ENCODE measurements at regions not wholly inside any gene's neighbourhood (a gene's known extent, or its start where the extent isn't known, plus 50 kb on each side); places are given as distances from the start of the nearest gene placed in this dataset.

- no peak for DNase-seq
Observed at GRCh38 chr14:82190742-82191141, 657.1 kb upstream of the SEL1L start.

- no peak for DNase-seq
Observed at GRCh38 chr14:82192387-82192786, 658.7 kb upstream of the SEL1L start.

GRCh38 chr14:82223276-82223675 is 689.6 kb upstream of the SEL1L start:
- no peak for DNase-seq

DNA sequence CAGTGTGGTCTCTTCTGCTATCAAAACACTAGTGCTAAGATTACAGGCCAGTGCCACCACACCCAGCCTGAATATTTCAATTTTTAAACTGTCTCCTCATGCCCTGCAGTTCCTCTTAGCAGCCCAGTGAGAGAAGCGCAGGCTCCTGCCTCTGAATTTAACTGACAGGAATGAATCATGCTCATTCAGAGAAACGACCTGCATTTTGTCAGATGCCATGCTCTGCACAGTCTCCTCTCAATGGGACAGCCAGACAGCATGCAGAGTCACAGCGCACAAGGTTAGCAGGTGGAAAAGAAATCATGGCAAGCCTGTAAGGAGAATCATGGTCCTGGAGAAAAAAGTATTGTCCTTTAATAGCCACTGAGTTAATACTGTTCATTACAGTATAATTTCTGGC is 691.0 kb upstream of the SEL1L start:
- no peak for DNase-seq

DNA sequence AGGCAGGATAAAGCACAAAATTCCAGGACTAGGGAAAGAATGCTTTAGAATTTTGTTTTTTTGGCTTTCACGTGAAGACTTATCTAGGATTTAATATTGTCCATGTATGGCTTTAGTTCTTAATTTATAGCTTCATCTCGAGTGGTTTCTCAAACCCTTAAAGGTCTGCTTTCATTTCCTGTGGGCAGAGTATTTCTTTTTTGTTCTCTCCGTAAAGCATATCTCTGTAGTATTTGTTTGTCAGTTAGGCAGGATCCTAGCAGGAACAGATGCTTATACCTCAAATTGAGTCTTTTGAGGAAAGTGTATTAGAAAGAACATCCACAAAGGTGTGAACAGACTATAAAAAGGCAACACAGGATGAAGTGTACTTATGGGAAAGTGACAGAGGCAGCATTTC is 697.1 kb upstream of the SEL1L start:
- no peak for DNase-seq

GRCh38 chr14:82238649-82239048 is 705.0 kb upstream of the SEL1L start:
- no peak for DNase-seq

DNA sequence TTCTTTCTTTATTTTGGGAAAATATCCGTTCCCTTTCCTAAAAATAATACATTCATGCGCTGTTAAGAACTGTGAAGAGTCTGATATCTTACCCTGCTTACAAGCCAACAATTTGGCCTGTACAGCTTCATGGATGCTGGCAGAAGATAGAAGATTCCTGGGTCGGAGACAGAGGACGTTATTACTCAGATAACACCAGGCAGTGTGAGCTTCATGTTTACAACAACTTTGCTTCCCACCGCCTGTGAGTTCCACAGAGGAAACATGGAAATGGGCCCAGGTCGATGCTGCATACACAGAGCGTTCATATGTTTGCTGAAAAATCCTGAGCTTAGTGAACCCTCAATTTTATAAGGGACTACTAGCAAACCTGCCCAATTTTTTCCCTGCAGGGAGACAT is 705.6 kb upstream of the SEL1L start:
- no peak for DNase-seq

GRCh38 chr14:82244791-82245190 is 711.1 kb upstream of the SEL1L start:
- DNase-seq, result no peak

- no peak for DNase-seq
Observed at GRCh38 chr14:82251494-82251893, 717.8 kb upstream of the SEL1L start.

DNA sequence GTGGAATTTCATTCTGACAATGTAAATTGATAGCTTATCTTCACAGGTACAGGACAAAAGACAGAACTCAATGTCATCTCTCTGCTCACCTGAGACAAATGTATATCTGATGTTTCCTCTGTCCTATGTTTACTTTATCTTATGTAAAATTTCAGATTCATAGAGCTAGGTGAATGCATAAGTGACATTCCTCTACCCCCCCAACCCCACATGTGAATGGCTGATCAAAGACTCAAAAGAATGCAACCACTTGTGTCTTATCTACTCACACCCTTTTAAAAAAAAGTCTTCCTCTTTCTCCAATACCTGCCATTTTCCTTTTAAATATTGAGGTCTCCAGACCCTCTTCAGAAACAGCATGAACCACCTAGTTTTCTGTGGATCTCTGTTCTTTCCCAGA is 736.6 kb upstream of the SEL1L start:
- no peak for DNase-seq

- no peak for DNase-seq
Observed at GRCh38 chr14:82298811-82299210, 765.2 kb upstream of the SEL1L start.

GRCh38 chr14:82309199-82309598 is 775.5 kb upstream of the SEL1L start:
- no peak for DNase-seq

DNA sequence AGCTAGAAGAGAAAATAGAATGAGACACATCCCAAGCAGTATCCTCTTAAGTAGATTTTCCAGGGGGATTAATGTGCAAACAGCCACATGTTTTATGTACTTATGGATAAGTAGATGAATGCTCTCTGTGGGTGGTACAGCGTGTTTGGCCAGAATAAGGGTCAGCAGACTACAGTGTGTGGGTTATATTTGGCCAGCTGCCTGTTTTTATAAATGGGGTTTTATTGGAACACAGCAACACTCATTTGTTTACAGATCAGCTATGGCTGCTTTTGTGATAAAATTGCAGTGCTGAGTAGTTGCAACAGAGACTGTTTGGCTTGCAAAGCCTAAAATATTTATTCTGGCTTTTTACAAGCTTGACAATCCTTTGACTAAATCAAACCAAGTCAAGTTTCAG is 780.2 kb upstream of the SEL1L start:
- no peak for DNase-seq

- no peak for DNase-seq
Observed at GRCh38 chr14:82328442-82328841, 794.8 kb upstream of the SEL1L start.

- DNase-seq, result no peak
Observed at GRCh38 chr14:82341261-82341810, 807.7 kb upstream of the SEL1L start.

DNA sequence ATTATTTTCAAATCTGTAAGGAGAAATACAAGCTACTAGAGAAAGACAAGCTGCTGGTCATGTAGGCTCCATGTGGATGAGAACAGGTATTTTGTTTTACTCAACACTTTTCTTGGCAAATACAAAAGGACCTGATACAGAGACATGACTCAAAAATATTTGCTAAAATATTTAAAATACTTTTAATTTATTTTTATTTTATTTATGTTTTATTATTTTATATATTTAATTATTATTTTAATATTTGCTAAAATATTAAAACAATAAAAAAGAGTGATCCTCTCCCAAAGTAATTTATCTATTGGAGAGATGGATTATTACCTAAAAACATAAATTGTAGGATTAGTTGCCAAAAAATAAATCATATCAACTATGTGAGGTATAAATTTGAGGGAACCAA is 808.9 kb upstream of the SEL1L start:
- no peak for DNase-seq

DNA sequence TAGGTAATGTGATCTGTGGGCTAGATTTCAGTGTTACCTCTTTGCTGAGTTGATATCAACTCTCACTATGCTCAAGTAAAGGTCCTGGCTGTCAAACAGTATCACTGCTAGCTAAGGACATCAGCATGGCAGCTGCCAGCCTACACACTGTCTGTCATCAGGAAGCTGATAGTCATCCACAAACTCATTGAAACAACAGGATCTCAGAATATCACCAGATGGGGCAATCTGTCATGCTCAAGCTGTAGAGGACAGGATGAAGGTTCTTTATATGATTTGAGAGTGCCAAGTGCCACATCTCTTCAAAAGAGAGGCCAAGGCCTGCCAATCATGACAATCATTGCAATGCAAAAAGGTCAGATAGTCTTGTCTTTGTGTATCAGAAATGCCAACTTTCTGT is 811.5 kb upstream of the SEL1L start:
- DNase-seq, result no peak

- DNase-seq, result no peak
Observed at GRCh38 chr14:82354126-82354525, 820.5 kb upstream of the SEL1L start.

GRCh38 chr14:82359201-82359600 is 825.5 kb upstream of the SEL1L start:
- no peak for DNase-seq

- DNase-seq, result no peak
Observed at GRCh38 chr14:82362452-82362851, 828.8 kb upstream of the SEL1L start.

- DNase-seq, result no peak
Observed at GRCh38 chr14:82365471-82365870, 831.8 kb upstream of the SEL1L start.

- DNase-seq, result no peak
Observed at GRCh38 chr14:82366803-82367202, 833.1 kb upstream of the SEL1L start.

GRCh38 chr14:82379291-82379690 is 845.6 kb upstream of the SEL1L start:
- no peak for DNase-seq

- DNase-seq, result no peak
Observed at GRCh38 chr14:82385048-82385447, 851.4 kb upstream of the SEL1L start.

- DNase-seq, result no peak
Observed at GRCh38 chr14:82387699-82388098, 854.0 kb upstream of the SEL1L start.

- DNase-seq, result no peak
Observed at GRCh38 chr14:82388488-82388887, 854.8 kb upstream of the SEL1L start.

All from SW 1271 (cell line).